Endodermal cell (in vitro differentiated cells): ENCODE measurements at regions not wholly inside any gene's neighbourhood (a gene's known extent, or its start where the extent isn't known, plus 50 kb on each side); places are given as distances from the start of the nearest gene placed in this dataset.

Experiments
- DNase-seq: peaks from one replicate; pipeline ENCODE4 v3.0.0-alpha.2; 2017
- H3K27ac ChIP-seq: 2 replicates; pipeline ENCODE4 v1.5.1; 2013; ENCODE audit warnings: mild to moderate bottlenecking, low read depth, low read length, moderate library complexity
- H3K27me3 ChIP-seq: 2 replicates; pipeline ENCODE4 v1.6.1; 2013; ENCODE audit warnings: mild to moderate bottlenecking, low read length, moderate library complexity; ENCODE audit not compliant: insufficient read depth, control insufficient read depth, poor library complexity, severe bottlenecking
- H3K36me3 ChIP-seq: 2 replicates; pipeline ENCODE4 v1.7.0; 2013; ENCODE audit warnings: mild to moderate bottlenecking, low read length, moderate library complexity; ENCODE audit not compliant: control insufficient read depth, insufficient read depth
- H3K4me1 ChIP-seq: one replicate; pipeline ENCODE4 v1.7.0; 2013; ENCODE audit warnings: low read length; ENCODE audit not compliant: control insufficient read depth, insufficient read depth
- H3K4me3 ChIP-seq: 2 replicates; pipeline ENCODE4 v1.5.1; 2013; ENCODE audit warnings: mild to moderate bottlenecking, low read length, moderate library complexity
- H3K9ac ChIP-seq: 2 replicates; pipeline ENCODE4 v1.6.1; 2013; ENCODE audit warnings: mild to moderate bottlenecking, low read length, moderate library complexity; ENCODE audit not compliant: poor library complexity, severe bottlenecking; ENCODE audit errors: extremely low read depth
- H3K9me3 ChIP-seq: 2 replicates; pipeline ENCODE4 v1.6.1; 2013; ENCODE audit warnings: mild to moderate bottlenecking, low read length, moderate library complexity; ENCODE audit not compliant: control insufficient read depth
- H3K27ac Mint-ChIP-seq: 2 replicates; pipeline ENCODE4 v1.8.0; 2020; ENCODE audit warnings: mixed read lengths
- H3K27me3 Mint-ChIP-seq: 2 replicates; pipeline ENCODE4 v1.8.0; 2021; ENCODE audit warnings: mild to moderate bottlenecking, mixed read lengths; ENCODE audit not compliant: insufficient read depth
- H3K36me3 Mint-ChIP-seq: 2 replicates; pipeline ENCODE4 v1.8.0; 2020; ENCODE audit warnings: low read depth, mixed read lengths
- H3K4me1 Mint-ChIP-seq: 2 replicates; pipeline ENCODE4 v1.8.0; 2020; ENCODE audit warnings: mixed read lengths
- H3K4me3 Mint-ChIP-seq: 2 replicates; pipeline ENCODE4 v1.8.0; 2020; ENCODE audit warnings: mild to moderate bottlenecking, moderate library complexity, mixed read lengths
- H3K9me3 Mint-ChIP-seq: 2 replicates; pipeline ENCODE4 v1.8.0; 2020; ENCODE audit warnings: mild to moderate bottlenecking, mixed read lengths
- WGBS, 2 experiments: methylation state at CpG; one replicate each; pipeline versions ENCODE4 v1.1.5 to v1.1.7; 2013; ENCODE audit warnings: missing lambda C conversion rate in 2 of 2, mixed read lengths in 1 of 2; ENCODE audit not compliant: insufficient coverage in 1 of 2, insufficient read length in 1 of 2; 5-methylcytosine and 5-hydroxymethylcytosine counted together
- TF ChIP-seq, protein P1 (sequence below): fragments of 200-600 bp; sonication (generic); conservative IDR thresholded peaks from 2 replicates; pipeline ENCODE4 v1.5.0; 2021; ENCODE audit warnings: antibody characterized with exemption, mild to moderate bottlenecking

- H3K4me1 ChIP-seq = no peaks in the 10 kb centered on the region
- no peak overlapping the region for H3K27ac ChIP-seq
- no peaks in the 10 kb centered on the region for H3K36me3 ChIP-seq
- Mint-ChIP-seq H3K4me1 (no peaks in the 10 kb centered on the region), H3K27me3 (no peaks in the 10 kb centered on the region), H3K4me3 (no peak overlapping the region), H3K27ac (no peak overlapping the region), H3K36me3 (no peaks in the 10 kb centered on the region), H3K9me3 (no peaks in the 10 kb centered on the region)
- H3K9me3 ChIP-seq = no peaks in the 10 kb centered on the region
- DNase-seq = no peak
- H3K9ac ChIP-seq = no peak overlapping the region
- no peak overlapping the region for H3K4me3 ChIP-seq
- TF ChIP-seq, protein P1, sequence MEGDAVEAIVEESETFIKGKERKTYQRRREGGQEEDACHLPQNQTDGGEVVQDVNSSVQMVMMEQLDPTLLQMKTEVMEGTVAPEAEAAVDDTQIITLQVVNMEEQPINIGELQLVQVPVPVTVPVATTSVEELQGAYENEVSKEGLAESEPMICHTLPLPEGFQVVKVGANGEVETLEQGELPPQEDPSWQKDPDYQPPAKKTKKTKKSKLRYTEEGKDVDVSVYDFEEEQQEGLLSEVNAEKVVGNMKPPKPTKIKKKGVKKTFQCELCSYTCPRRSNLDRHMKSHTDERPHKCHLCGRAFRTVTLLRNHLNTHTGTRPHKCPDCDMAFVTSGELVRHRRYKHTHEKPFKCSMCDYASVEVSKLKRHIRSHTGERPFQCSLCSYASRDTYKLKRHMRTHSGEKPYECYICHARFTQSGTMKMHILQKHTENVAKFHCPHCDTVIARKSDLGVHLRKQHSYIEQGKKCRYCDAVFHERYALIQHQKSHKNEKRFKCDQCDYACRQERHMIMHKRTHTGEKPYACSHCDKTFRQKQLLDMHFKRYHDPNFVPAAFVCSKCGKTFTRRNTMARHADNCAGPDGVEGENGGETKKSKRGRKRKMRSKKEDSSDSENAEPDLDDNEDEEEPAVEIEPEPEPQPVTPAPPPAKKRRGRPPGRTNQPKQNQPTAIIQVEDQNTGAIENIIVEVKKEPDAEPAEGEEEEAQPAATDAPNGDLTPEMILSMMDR = no peak
- H3K27me3 ChIP-seq = no peaks in the 10 kb centered on the region
These were observed 61.0 kb upstream of the NKAIN2 start for GRCh38 chr6:123742626-123743025.

- H3K9ac ChIP-seq = no peak overlapping the region
- no peak overlapping the region for H3K4me3 ChIP-seq
- Mint-ChIP-seq H3K36me3 (no peaks in the 10 kb centered on the region), H3K9me3 (no peaks in the 10 kb centered on the region), H3K27ac (no peak overlapping the region), H3K4me1 (no peaks in the 10 kb centered on the region), H3K4me3 (no peak overlapping the region), H3K27me3 (no peaks in the 10 kb centered on the region)
- TF ChIP-seq, protein P1 = no peak
- no peak for DNase-seq
- no peaks in the 10 kb centered on the region for H3K36me3 ChIP-seq
- no peaks in the 10 kb centered on the region for H3K4me1 ChIP-seq
- no peaks in the 10 kb centered on the region for H3K9me3 ChIP-seq
- no peak overlapping the region for H3K27ac ChIP-seq
- no peaks in the 10 kb centered on the region for H3K27me3 ChIP-seq
These were observed 70.5 kb upstream of the NKAIN2 start for GRCh38 chr6:123733180-123733579.

DNA sequence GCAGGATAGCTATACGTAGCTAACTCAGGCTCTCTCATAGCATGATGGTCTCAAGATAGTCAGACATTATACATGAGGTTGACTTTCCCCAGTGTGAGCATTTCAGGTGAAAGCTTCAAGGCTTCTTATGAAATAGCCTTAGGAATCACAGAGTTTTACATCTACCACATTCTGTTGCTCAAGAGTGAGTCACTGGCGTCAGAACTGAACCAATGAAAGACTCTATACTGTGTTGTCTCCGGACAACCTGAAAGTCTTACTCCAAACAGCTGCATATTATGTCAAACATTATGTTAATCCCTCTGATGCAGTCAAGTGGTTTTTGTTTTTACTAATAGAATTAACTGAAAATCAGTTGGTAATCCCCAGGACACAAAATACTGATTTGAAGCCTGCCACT lies 79.8 kb upstream of the TRDN start:
- WGBS, 2 experiments = 86 to 94% methylated on average over 1 to 3 of the region's 3 CpGs
- Mint-ChIP-seq H3K27ac (no peak overlapping the region), H3K4me3 (no peak overlapping the region)

More for the DNA sequence above, 79.8 kb upstream of the TRDN start:
- TF ChIP-seq, protein P1 = no peak
- no peak for DNase-seq
- Histone ChIP-seq H3K4me3 (no peak overlapping the region), H3K36me3 (no peaks in the 10 kb centered on the region), H3K27ac (no peak overlapping the region), H3K27me3 (no peaks in the 10 kb centered on the region), H3K9ac (no peak overlapping the region), H3K4me1 (peaks cover 6% of the 10 kb centered on the region), H3K9me3 (peaks cover 10% of the 10 kb centered on the region)
- Mint-ChIP-seq H3K9me3 (peaks cover 11% of the 10 kb centered on the region), H3K27me3 (no peaks in the 10 kb centered on the region), H3K4me1 (peaks cover 16% of the 10 kb centered on the region), H3K36me3 (no peaks in the 10 kb centered on the region)
